Bronchial epithelial cell (primary cell): ENCODE measurements at regions not wholly inside any gene's neighbourhood (a gene's known extent, or its start where the extent isn't known, plus 50 kb on each side); places are given as distances from the start of the nearest gene placed in this dataset.

Experiments
- DNase-seq: peaks from one replicate; pipeline ENCODE4 v3.0.0-alpha.2; 2010; ENCODE audit warnings: low read depth
- FAIRE-seq: peaks from 2 replicates; lab custom pipeline; 2011; peaks lifted over from hg19 to GRCh38; lab: Jason Lieb, UNC
- H3K27me3 ChIP-seq: 2 replicates; pipeline ENCODE4 v1.5.1; 2011; ENCODE audit warnings: low read length; ENCODE audit not compliant: control insufficient read depth, insufficient read depth
- H3K36me3 ChIP-seq: 2 replicates; pipeline ENCODE4 v1.5.1; 2011; ENCODE audit warnings: low read length; ENCODE audit not compliant: control insufficient read depth, insufficient read depth
- H3K4me3 ChIP-seq: 2 replicates; pipeline ENCODE4 v1.5.1; 2011; ENCODE audit warnings: mild to moderate bottlenecking, low read depth, low read length, control low read depth
- CTCF ChIP-seq: IDR thresholded peaks from 2 replicates; pipeline ENCODE4 v1.5.1; 2011; ENCODE audit warnings: mild to moderate bottlenecking, moderate library complexity, low read length, control low read depth, inconsistent platforms; ENCODE audit not compliant: insufficient read depth, severe bottlenecking

GRCh38 chr6:45746046-45746445 lies 269.6 kb downstream of the CLIC5 start:
- Histone ChIP-seq H3K4me3 (no peak overlapping the region), H3K36me3 (no peaks in the 10 kb centered on the region), H3K27me3 (no peaks in the 10 kb centered on the region)
- peak; percentile 72 for DNase-seq
- no peak for FAIRE-seq
- no peak for TF ChIP-seq CTCF

- no peak for DNase-seq
- TF ChIP-seq CTCF, result no peak
- Histone ChIP-seq H3K36me3 (no peaks in the 10 kb centered on the region), H3K27me3 (no peaks in the 10 kb centered on the region), H3K4me3 (no peak overlapping the region)
- no peak for FAIRE-seq
Measured at GRCh38 chr6:45743028-45743615, 272.5 kb downstream of the CLIC5 start.

- Histone ChIP-seq H3K27me3 (no peaks in the 10 kb centered on the region), H3K36me3 (no peaks in the 10 kb centered on the region), H3K4me3 (no peak overlapping the region)
- FAIRE-seq (no peak), DNase-seq (no peak)
- TF ChIP-seq CTCF, result no peak
Measured at GRCh38 chr6:45742591-45742990, 273.1 kb downstream of the CLIC5 start.

GRCh38 chr6:45741437-45742171 lies 274.1 kb downstream of the CLIC5 start:
- FAIRE-seq (no peak), DNase-seq (no peak)
- TF ChIP-seq CTCF, result no peak
- H3K27me3 ChIP-seq, result no peaks in the 10 kb centered on the region
- no peaks in the 10 kb centered on the region for H3K36me3 ChIP-seq
- no peak overlapping the region for H3K4me3 ChIP-seq

GRCh38 chr6:45739058-45739457 lies 276.6 kb downstream of the CLIC5 start:
- Histone ChIP-seq H3K27me3 (no peaks in the 10 kb centered on the region), H3K4me3 (no peak overlapping the region), H3K36me3 (no peaks in the 10 kb centered on the region)
- FAIRE-seq, result no peak
- DNase-seq, result no peak
- TF ChIP-seq CTCF, result no peak
